ENCODE measurements at regions not wholly inside any gene's neighbourhood (a gene's known extent, or its start where the extent isn't known, plus 50 kb on each side); places are given as distances from the start of the nearest gene placed in this dataset.

- DNase-seq (ENCODE audit: low read depth in 2 of 2), result no peak
Measured at GRCh38 chr7:33727315-33727714, 178.0 kb upstream of the BMPER start.

- no peak for DNase-seq (ENCODE audit: low read depth in 2 of 2)
Measured at GRCh38 chr7:33728873-33729551, 176.3 kb upstream of the BMPER start.

- DNase-seq (ENCODE audit: low read depth in 2 of 2), result no peak
Measured at GRCh38 chr7:33729726-33730125, 175.6 kb upstream of the BMPER start.

- DNase-seq (ENCODE audit: low read depth in 2 of 2), result no peak
Measured at GRCh38 chr7:33730958-33731357, 174.4 kb upstream of the BMPER start.

- no peak for DNase-seq (ENCODE audit: low read depth in 2 of 2)
Measured at GRCh38 chr7:33731912-33732311, 173.4 kb upstream of the BMPER start.

- no peak for DNase-seq (ENCODE audit: low read depth in 2 of 2)
Measured at GRCh38 chr7:33732462-33732861, 172.9 kb upstream of the BMPER start.

GRCh38 chr7:33733870-33734650 lies 171.3 kb upstream of the BMPER start:
- no peak for DNase-seq (ENCODE audit: low read depth in 2 of 2)

GRCh38 chr7:33735403-33735802 lies 169.9 kb upstream of the BMPER start:
- no peak for DNase-seq (ENCODE audit: low read depth in 2 of 2)

GRCh38 chr7:33736521-33737221 lies 168.7 kb upstream of the BMPER start:
- no peak for DNase-seq (ENCODE audit: low read depth in 2 of 2)

GRCh38 chr7:33738260-33738935 lies 166.9 kb upstream of the BMPER start:
- DNase-seq (ENCODE audit: low read depth in 2 of 2), result no peak

GRCh38 chr7:33739286-33739685 lies 166.1 kb upstream of the BMPER start:
- DNase-seq (ENCODE audit: low read depth in 2 of 2), result no peak

GRCh38 chr7:33742521-33742920 lies 162.8 kb upstream of the BMPER start:
- no peak for DNase-seq (ENCODE audit: low read depth in 2 of 2)

GRCh38 chr7:33742999-33743587 lies 162.2 kb upstream of the BMPER start:
- DNase-seq (ENCODE audit: low read depth in 2 of 2), result no peak

GRCh38 chr7:33743594-33743993 lies 161.7 kb upstream of the BMPER start:
- no peak for DNase-seq (ENCODE audit: low read depth in 2 of 2)

GRCh38 chr7:33744293-33745075 lies 160.9 kb upstream of the BMPER start:
- no peak for DNase-seq (ENCODE audit: low read depth in 2 of 2)

GRCh38 chr7:33745934-33746333 lies 159.4 kb upstream of the BMPER start:
- DNase-seq (ENCODE audit: low read depth in 2 of 2), result no peak

GRCh38 chr7:33748793-33749192 lies 156.5 kb upstream of the BMPER start:
- no peak for DNase-seq (ENCODE audit: low read depth in 2 of 2)

GRCh38 chr7:33750177-33750576 lies 155.2 kb upstream of the BMPER start:
- DNase-seq (ENCODE audit: low read depth in 2 of 2), result no peak

GRCh38 chr7:33751443-33751842 lies 153.9 kb upstream of the BMPER start:
- no peak for DNase-seq (ENCODE audit: low read depth in 2 of 2)

GRCh38 chr7:33753881-33754525 lies 151.3 kb upstream of the BMPER start:
- no peak for DNase-seq (ENCODE audit: low read depth in 2 of 2)

Data from stimulated activated CD8-positive, alpha-beta memory T cell treated with anti-CD3 and anti-CD28 coated beads, Interleukin-7, amount 100 ng/mL, for 4 hours (primary cell).